Keratinocyte (primary cell): ENCODE measurements at regions not wholly inside any gene's neighbourhood (a gene's known extent, or its start where the extent isn't known, plus 50 kb on each side); places are given as distances from the start of the nearest gene placed in this dataset.

ENCODE experiments used
- DNase-seq: peaks from one replicate; pipeline ENCODE4 v3.0.0-alpha.2; 2011; ENCODE audit warnings: low read depth, missing footprints, low spot score
- FAIRE-seq: peaks from 2 replicates; lab custom pipeline; 2011; peaks lifted over from hg19 to GRCh38; lab: Jason Lieb, UNC
- H2AFZ ChIP-seq: 2 replicates; pipeline ENCODE4 v1.6.0; 2012; ENCODE audit warnings: low read length, control low read depth, inconsistent platforms; ENCODE audit not compliant: control insufficient read depth
- H3K27ac ChIP-seq: 2 replicates; pipeline ENCODE4 v1.5.1; 2011; ENCODE audit warnings: low read length; ENCODE audit not compliant: control insufficient read depth, insufficient read depth
- H3K27me3 ChIP-seq: 3 replicates; pipeline ENCODE4 v1.6.0; 2011; ENCODE audit warnings: low read length; ENCODE audit not compliant: control insufficient read depth, insufficient read depth; ENCODE audit errors: extremely low read depth
- H3K36me3 ChIP-seq, 2 experiments: 2 replicates in 1 of 2; 3 replicates in 1 of 2; pipeline ENCODE4 v1.5.1; 2011; ENCODE audit warnings: low read length in 2 of 2, mild to moderate bottlenecking in 1 of 2; ENCODE audit not compliant: control insufficient read depth in 2 of 2, insufficient read depth in 2 of 2; ENCODE audit errors: extremely low read depth in 1 of 2
- H3K4me1 ChIP-seq: 3 replicates; pipeline ENCODE4 v1.5.1; 2011; ENCODE audit warnings: low read length; ENCODE audit not compliant: control insufficient read depth, insufficient read depth; ENCODE audit errors: extremely low read depth
- H3K4me2 ChIP-seq: 3 replicates; pipeline ENCODE4 v1.6.0; 2011; ENCODE audit warnings: low read depth, low read length; ENCODE audit not compliant: control insufficient read depth, insufficient read depth; ENCODE audit errors: extremely low read depth
- H3K4me3 ChIP-seq, 3 experiments: fragments of 200-600 bp in 1 of 3; sonication (generic) in 1 of 3; 2 replicates in 2 of 3; 3 replicates in 1 of 3; pipeline ENCODE4 v1.5.1; 2011 to 2016; ENCODE audit warnings: low read length in 3 of 3, mild to moderate bottlenecking in 3 of 3, control low read depth in 2 of 3, inconsistent platforms in 1 of 3, low read depth in 1 of 3, mixed read lengths in 1 of 3, mixed run types in 1 of 3, moderate library complexity in 1 of 3; ENCODE audit not compliant: control insufficient read depth in 2 of 3, insufficient read depth in 2 of 3; ENCODE audit errors: extremely low read depth in 1 of 3
- H3K79me2 ChIP-seq: 2 replicates; pipeline ENCODE4 v1.6.0; 2012; ENCODE audit warnings: low read length; ENCODE audit not compliant: control insufficient read depth, insufficient read depth
- H3K9ac ChIP-seq: 3 replicates; pipeline ENCODE4 v1.6.0; 2011; ENCODE audit warnings: low read length; ENCODE audit not compliant: control insufficient read depth, insufficient read depth; ENCODE audit errors: extremely low read depth
- H3K9me1 ChIP-seq: 3 replicates; pipeline ENCODE4 v1.6.0; 2011; ENCODE audit warnings: low read length; ENCODE audit not compliant: control insufficient read depth, insufficient read depth; ENCODE audit errors: extremely low read depth
- H3K9me3 ChIP-seq: 2 replicates; pipeline ENCODE4 v1.5.1; 2012; ENCODE audit warnings: low read depth, low read length; ENCODE audit not compliant: control insufficient read depth
- H4K20me1 ChIP-seq: 3 replicates; pipeline ENCODE4 v1.6.0; 2011; ENCODE audit warnings: low read length; ENCODE audit not compliant: control insufficient read depth, insufficient read depth; ENCODE audit errors: extremely low read depth
- EZH2 ChIP-seq: IDR thresholded peaks from one replicate; pipeline ENCODE4 v1.6.1; 2012; ENCODE audit warnings: inconsistent platforms, mild to moderate bottlenecking, low read length, moderate library complexity
- dilution Hi-C: fragments of 300-500 bp; cut with MboI; formaldehyde crosslinking; loops from one replicate; pipeline ENCODE4 v1.7.0; 2020; ENCODE audit warnings: low sequenced_read_pairs; ENCODE audit not compliant: extremely low pct_ligation_motif_present
- TF ChIP-seq, protein P1 (sequence below), 3 experiments: IDR thresholded peaks in 1 of 3; conservative IDR thresholded peaks in 1 of 3; optimal IDR thresholded peaks in 1 of 3; 2 replicates in 2 of 3; 3 replicates in 1 of 3; pipeline versions ENCODE3 to v1.5.1; 2011; ENCODE audit warnings: low read length in 3 of 3, mild to moderate bottlenecking in 3 of 3, moderate library complexity in 2 of 3, control low read depth in 1 of 3, inconsistent platforms in 1 of 3; ENCODE audit not compliant: insufficient read depth in 2 of 3; ENCODE audit errors: extremely low read depth in 1 of 3

DNA sequence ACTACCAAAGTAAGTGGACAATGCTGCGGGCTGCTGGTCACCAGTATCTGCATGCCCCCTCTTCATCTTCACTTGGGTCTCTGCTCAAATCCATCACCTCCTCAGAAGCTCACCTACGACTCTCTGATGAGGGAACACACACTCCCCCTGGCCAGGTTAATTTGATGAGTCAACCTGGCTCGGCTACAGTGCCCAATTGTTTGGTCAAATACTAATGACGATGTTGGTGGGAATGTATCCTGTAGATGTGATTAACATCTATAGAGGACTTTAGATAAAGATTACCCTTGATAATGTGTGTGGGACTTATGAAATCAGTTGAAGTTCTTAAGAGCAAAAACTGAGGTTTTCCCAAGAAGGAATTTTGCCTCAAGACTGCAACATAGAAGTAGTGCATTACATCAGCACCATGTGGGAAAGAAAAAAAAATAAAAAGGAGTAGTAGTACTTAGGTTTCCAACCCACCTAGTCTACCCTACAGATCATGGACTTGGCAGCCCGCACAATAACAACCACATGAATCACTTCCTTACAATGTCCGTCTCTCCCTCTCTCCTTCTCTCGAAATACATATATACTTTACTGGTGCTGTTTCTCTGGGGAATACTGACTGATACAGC lies 467.3 kb downstream of the DNAH5 start:
- H3K4me1 ChIP-seq, result peaks cover 3% of the 10 kb centered on the region
- no peaks in the 10 kb centered on the region for H3K27me3 ChIP-seq
- no peaks in the 10 kb centered on the region for H4K20me1 ChIP-seq
- FAIRE-seq (peak; percentile 39), DNase-seq (no peak)
- H3K9me1 ChIP-seq, result no peaks in the 10 kb centered on the region
- H3K79me2 ChIP-seq, result no peaks in the 10 kb centered on the region
- no peak overlapping the region for H3K9ac ChIP-seq
- H3K9me3 ChIP-seq, result no peaks in the 10 kb centered on the region
- no peak overlapping the region for H3K4me3 ChIP-seq
- no peak overlapping the region for H3K27ac ChIP-seq
- H2AFZ ChIP-seq, result no peak overlapping the region
- no peak overlapping the region for H3K4me2 ChIP-seq
- no peak for TF ChIP-seq EZH2
- TF ChIP-seq, protein P1, sequence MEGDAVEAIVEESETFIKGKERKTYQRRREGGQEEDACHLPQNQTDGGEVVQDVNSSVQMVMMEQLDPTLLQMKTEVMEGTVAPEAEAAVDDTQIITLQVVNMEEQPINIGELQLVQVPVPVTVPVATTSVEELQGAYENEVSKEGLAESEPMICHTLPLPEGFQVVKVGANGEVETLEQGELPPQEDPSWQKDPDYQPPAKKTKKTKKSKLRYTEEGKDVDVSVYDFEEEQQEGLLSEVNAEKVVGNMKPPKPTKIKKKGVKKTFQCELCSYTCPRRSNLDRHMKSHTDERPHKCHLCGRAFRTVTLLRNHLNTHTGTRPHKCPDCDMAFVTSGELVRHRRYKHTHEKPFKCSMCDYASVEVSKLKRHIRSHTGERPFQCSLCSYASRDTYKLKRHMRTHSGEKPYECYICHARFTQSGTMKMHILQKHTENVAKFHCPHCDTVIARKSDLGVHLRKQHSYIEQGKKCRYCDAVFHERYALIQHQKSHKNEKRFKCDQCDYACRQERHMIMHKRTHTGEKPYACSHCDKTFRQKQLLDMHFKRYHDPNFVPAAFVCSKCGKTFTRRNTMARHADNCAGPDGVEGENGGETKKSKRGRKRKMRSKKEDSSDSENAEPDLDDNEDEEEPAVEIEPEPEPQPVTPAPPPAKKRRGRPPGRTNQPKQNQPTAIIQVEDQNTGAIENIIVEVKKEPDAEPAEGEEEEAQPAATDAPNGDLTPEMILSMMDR (optimal IDR thresholded peaks at IDR 0.05 in 1 of 3, IDR thresholded peaks at IDR 0.05 in 1 of 3, conservative IDR thresholded peaks at IDR 0.05 in 1 of 3; ENCODE audit: extremely low read depth in 1 of 3, insufficient read depth in 2 of 3, low read length in 3 of 3), result no peak
- no peaks in the 10 kb centered on the region for H3K36me3 ChIP-seq
- dilution Hi-C loops, result no loop called here

DNA sequence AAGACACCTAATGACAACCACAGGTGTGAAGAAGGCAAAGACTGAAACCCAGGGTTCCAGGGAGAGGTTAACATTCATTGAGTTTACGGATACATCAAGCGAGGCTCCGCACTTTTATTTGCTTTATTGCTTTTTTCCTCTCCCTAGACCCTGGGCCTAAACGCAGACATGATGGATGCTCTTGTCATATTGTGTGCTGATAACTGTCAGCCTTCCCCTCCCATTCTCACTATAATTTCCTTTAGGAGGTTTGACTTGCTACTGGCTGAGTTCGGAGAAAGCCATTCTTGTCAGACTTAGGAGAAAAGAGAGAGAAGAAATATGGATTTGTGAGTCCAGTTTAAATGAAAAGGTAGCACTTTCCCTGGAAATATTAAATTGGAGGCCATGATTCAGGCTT lies 471.6 kb downstream of the DNAH5 start:
- Histone ChIP-seq H3K27ac (no peak overlapping the region), H3K4me3 (no peak overlapping the region), H3K9me3 (no peaks in the 10 kb centered on the region), H3K4me1 (peaks cover 3% of the 10 kb centered on the region), H3K4me2 (no peak overlapping the region), H2AFZ (no peak overlapping the region), H3K27me3 (no peaks in the 10 kb centered on the region), H3K79me2 (no peaks in the 10 kb centered on the region), H4K20me1 (no peaks in the 10 kb centered on the region), H3K36me3 (no peaks in the 10 kb centered on the region), H3K9ac (no peak overlapping the region), H3K9me1 (no peaks in the 10 kb centered on the region)
- TF ChIP-seq, protein P1 (optimal IDR thresholded peaks at IDR 0.05 in 1 of 3, IDR thresholded peaks at IDR 0.05 in 1 of 3, conservative IDR thresholded peaks at IDR 0.05 in 1 of 3; ENCODE audit: extremely low read depth in 1 of 3, insufficient read depth in 2 of 3, low read length in 3 of 3), result no peak
- TF ChIP-seq EZH2, result no peak
- FAIRE-seq (no peak), DNase-seq (no peak)
- dilution Hi-C loops, result no loop called here
